SK-N-SH treated with all-trans-retinoic acid at 6 μM for 48 hours (cell line): ENCODE measurements at regions not wholly inside any gene's neighbourhood (a gene's known extent, or its start where the extent isn't known, plus 50 kb on each side); places are given as distances from the start of the nearest gene placed in this dataset.

Experiments
- ATAC-seq: fragments of 200-7000 bp; cut with Tn5 transposase; 3 replicates; pipeline ENCODE4 v1.9.1; 2020; ENCODE audit warnings: mild to moderate bottlenecking, moderate library complexity
- ARNTL ChIP-seq: fragments of 450-650 bp; formaldehyde crosslinking; IDR thresholded peaks from 2 replicates; pipeline ENCODE4 v1.5.0; 2020; ENCODE audit warnings: low read depth, mild to moderate bottlenecking, moderate library complexity, borderline replicate concordance
- BACH2 ChIP-seq: fragments of 250-450 bp; sonication (Bioruptor Pico); IDR thresholded peaks from 2 replicates; pipeline ENCODE4 v1.9.0; 2021; ENCODE audit warnings: mild to moderate bottlenecking, borderline replicate concordance
- CREB5 ChIP-seq: fragments of 250-450 bp; sonication (Bioruptor Pico); IDR thresholded peaks from 2 replicates; pipeline ENCODE4 v1.5.1; 2020; ENCODE audit warnings: low read depth, mild to moderate bottlenecking, moderate library complexity
- CSDC2 ChIP-seq: fragments of 250-450 bp; sonication (Bioruptor Pico); IDR thresholded peaks from 2 replicates; pipeline ENCODE4 v1.5.0; 2020; ENCODE audit warnings: mild to moderate bottlenecking, moderate library complexity
- CSRNP3 ChIP-seq: fragments of 250-450 bp; sonication (Bioruptor Pico); IDR thresholded peaks from 2 replicates; pipeline ENCODE4 v1.5.1; 2021; ENCODE audit warnings: mild to moderate bottlenecking, moderate library complexity
- ESRRG ChIP-seq: fragments of 250-450 bp; sonication (Bioruptor Pico); IDR thresholded peaks from 2 replicates; pipeline ENCODE4 v1.6.1; 2021; ENCODE audit warnings: mild to moderate bottlenecking
- GLIS3 ChIP-seq: fragments of 250-450 bp; sonication (Bioruptor Pico); IDR thresholded peaks from 2 replicates; pipeline ENCODE4 v1.5.0; 2020; ENCODE audit warnings: mild to moderate bottlenecking, moderate library complexity
- ISL1 ChIP-seq: fragments of 250-450 bp; sonication (Bioruptor Pico); IDR thresholded peaks from 2 replicates; pipeline ENCODE4 v2.1.2; 2022; ENCODE audit warnings: mild to moderate bottlenecking, moderate library complexity
- OSR1 ChIP-seq: fragments of 250-450 bp; sonication (Bioruptor Pico); IDR thresholded peaks from 2 replicates; pipeline ENCODE4 v1.8.0; 2022; ENCODE audit warnings: moderate library complexity, mild to moderate bottlenecking, inconsistent platforms
- PATZ1 ChIP-seq: fragments of 250-450 bp; sonication (Bioruptor Pico); IDR thresholded peaks from 2 replicates; pipeline ENCODE4 v1.8.0; 2020; ENCODE audit warnings: mild to moderate bottlenecking, moderate library complexity, borderline replicate concordance
- POU6F1 ChIP-seq: fragments of 250-450 bp; sonication (Bioruptor Pico); IDR thresholded peaks from 2 replicates; pipeline ENCODE4 v1.8.0; 2021; ENCODE audit warnings: low read depth, mild to moderate bottlenecking, moderate library complexity, borderline replicate concordance
- PPARA ChIP-seq: fragments of 250-450 bp; sonication (Bioruptor Pico); IDR thresholded peaks from 2 replicates; pipeline ENCODE4 v1.5.0; 2020; ENCODE audit warnings: mild to moderate bottlenecking, borderline replicate concordance
- RARB ChIP-seq: fragments of 250-450 bp; sonication (Bioruptor Pico); IDR thresholded peaks from 2 replicates; pipeline ENCODE4 v1.8.0; 2021; ENCODE audit warnings: mild to moderate bottlenecking, moderate library complexity
- SNAI2 ChIP-seq: fragments of 250-450 bp; sonication (Bioruptor Pico); IDR thresholded peaks from 2 replicates; pipeline ENCODE4 v1.5.0; 2020; ENCODE audit warnings: mild to moderate bottlenecking, moderate library complexity
- TCF4 ChIP-seq: fragments of 250-450 bp; sonication (Bioruptor Pico); IDR thresholded peaks from 2 replicates; pipeline ENCODE4 v1.8.0; 2021; ENCODE audit warnings: mild to moderate bottlenecking, moderate library complexity, borderline replicate concordance
- TOX ChIP-seq: fragments of 250-450 bp; sonication (Bioruptor Pico); IDR thresholded peaks from 2 replicates; pipeline ENCODE4 v1.8.0; 2021; ENCODE audit warnings: mild to moderate bottlenecking, moderate library complexity, borderline replicate concordance
- TSHZ2 ChIP-seq: fragments of 250-450 bp; sonication (Bioruptor Pico); IDR thresholded peaks from 2 replicates; pipeline ENCODE4 v1.5.0; 2020; ENCODE audit warnings: mild to moderate bottlenecking, moderate library complexity
- ZFP3 ChIP-seq: fragments of 250-450 bp; sonication (Bioruptor Pico); IDR thresholded peaks from 2 replicates; pipeline ENCODE4 v1.5.0; 2020; ENCODE audit warnings: mild to moderate bottlenecking, moderate library complexity
- ZFP30 ChIP-seq: fragments of 450-650 bp; formaldehyde crosslinking; IDR thresholded peaks from 2 replicates; pipeline ENCODE4 v1.5.0; 2022; ENCODE audit warnings: mild to moderate bottlenecking, moderate library complexity
- ZNF565 ChIP-seq: fragments of 450-650 bp; formaldehyde crosslinking; conservative IDR thresholded peaks from 2 replicates; pipeline ENCODE4 v1.5.0; 2020; ENCODE audit warnings: low read depth, mild to moderate bottlenecking, moderate library complexity
- ZNF70 ChIP-seq: fragments of 450-650 bp; formaldehyde crosslinking; IDR thresholded peaks from 2 replicates; pipeline ENCODE4 v1.5.0; 2020; ENCODE audit warnings: mild to moderate bottlenecking, moderate library complexity
- ZNF8 ChIP-seq: fragments of 450-650 bp; formaldehyde crosslinking; IDR thresholded peaks from 2 replicates; pipeline ENCODE4 v1.5.0; 2020; ENCODE audit warnings: mild to moderate bottlenecking, moderate library complexity

- TF ChIP-seq CSRNP3 (CRISPR knock-in tag) (no peak), TCF4 (CRISPR knock-in tag) (no peak), SNAI2 (CRISPR knock-in tag) (no peak), PPARA (CRISPR knock-in tag) (no peak), POU6F1 (no peak), ESRRG (CRISPR knock-in tag) (no peak), ZNF70 (no peak), ZNF8 (CRISPR knock-in tag) (no peak), BACH2 (CRISPR knock-in tag) (no peak), TOX (CRISPR knock-in tag) (no peak)
Observed at GRCh38 chr6:40856271-40856670, 182.8 kb downstream of the UNC5CL start (continued).

- TF ChIP-seq CREB5 (CRISPR knock-in tag) (no peak), ESRRG (CRISPR knock-in tag) (no peak), OSR1 (CRISPR knock-in tag) (no peak), PPARA (CRISPR knock-in tag) (no peak), ZFP3 (no peak), ZNF70 (no peak)
Observed at GRCh38 chr6:40855168-40855880, 183.7 kb downstream of the UNC5CL start.

GRCh38 chr6:40854592-40854991, 184.4 kb downstream of the UNC5CL start:
- ATAC-seq: no peak
- TF ChIP-seq ESRRG (CRISPR knock-in tag) (no peak), PATZ1 (no peak), TOX (CRISPR knock-in tag) (no peak), PPARA (CRISPR knock-in tag) (no peak), GLIS3 (CRISPR knock-in tag) (no peak), RARB (CRISPR knock-in tag) (no peak), POU6F1 (no peak; the same call in 1 of the 2 replicates), ISL1 (CRISPR knock-in tag) (peak; percentile 77), ZNF70 (no peak), TSHZ2 (CRISPR knock-in tag) (no peak), ZFP3 (0 out of 2 replicates have a peak, but pooled peaks have one; percentile 49), ZNF565 (no peak), TCF4 (CRISPR knock-in tag) (peak; percentile 82), CREB5 (CRISPR knock-in tag) (peak; percentile 53; the same call in 1 of the 2 replicates), OSR1 (CRISPR knock-in tag) (no peak), BACH2 (CRISPR knock-in tag) (no peak), SNAI2 (CRISPR knock-in tag) (0 out of 2 replicates have a peak, but pooled peaks have one; percentile 21), ARNTL (CRISPR knock-in tag) (no peak), CSRNP3 (CRISPR knock-in tag) (no peak), CSDC2 (CRISPR knock-in tag) (no peak), ZFP30 (CRISPR knock-in tag) (no peak), ZNF8 (CRISPR knock-in tag) (no peak)

More at GRCh38 chr6:40855168-40855880, 183.7 kb downstream of the UNC5CL start:
- ATAC-seq: no peak
